ENCODE measurements at regions not wholly inside any gene's neighbourhood (a gene's known extent, or its start where the extent isn't known, plus 50 kb on each side); places are given as distances from the start of the nearest gene placed in this dataset.

- H3K4me1 ChIP-seq (ENCODE audit: control insufficient read depth in 1 of 2, insufficient read depth in 2 of 2, low read length in 2 of 2) = no peaks in the 10 kb centered on the region
- H3K9me3 ChIP-seq (ENCODE audit: control insufficient read depth in 1 of 2, low read length in 2 of 2) = no peaks in the 10 kb centered on the region
- H3K4me3 ChIP-seq (ENCODE audit: low read depth in 1 of 2, low read length in 2 of 2) = no peak overlapping the region
- no peak overlapping the region for H3K27ac ChIP-seq (ENCODE audit: low read length)
- H3K36me3 ChIP-seq (ENCODE audit: control insufficient read depth in 1 of 2, insufficient read depth in 2 of 2, low read length in 2 of 2) = no peaks in the 10 kb centered on the region
- peaks cover 30% of the 10 kb centered on the region for H3K27me3 ChIP-seq (ENCODE audit: low read depth, low read length)
Measured at GRCh38 chr6:28585335-28585734, 59.7 kb downstream of the GPX5 start.

GRCh38 chr6:28586324-28586723 lies 60.6 kb downstream of the GPX5 start:
- Histone ChIP-seq H3K27ac (ENCODE audit: low read length) (no peak overlapping the region), H3K36me3 (ENCODE audit: control insufficient read depth in 1 of 2, insufficient read depth in 2 of 2, low read length in 2 of 2) (no peaks in the 10 kb centered on the region), H3K27me3 (ENCODE audit: low read depth, low read length) (peaks cover 30% of the 10 kb centered on the region), H3K9me3 (ENCODE audit: control insufficient read depth in 1 of 2, low read length in 2 of 2) (no peaks in the 10 kb centered on the region), H3K4me1 (ENCODE audit: control insufficient read depth in 1 of 2, insufficient read depth in 2 of 2, low read length in 2 of 2) (no peaks in the 10 kb centered on the region), H3K4me3 (ENCODE audit: low read depth in 1 of 2, low read length in 2 of 2) (peak overlapping the region; percentile 66 to 75)

GRCh38 chr6:28586962-28587745 lies 61.5 kb downstream of the GPX5 start:
- Histone ChIP-seq H3K4me3 (ENCODE audit: low read depth in 1 of 2, low read length in 2 of 2) (peak overlapping the region; percentile 66 to 75), H3K9me3 (ENCODE audit: control insufficient read depth in 1 of 2, low read length in 2 of 2) (no peaks in the 10 kb centered on the region), H3K36me3 (ENCODE audit: control insufficient read depth in 1 of 2, insufficient read depth in 2 of 2, low read length in 2 of 2) (no peaks in the 10 kb centered on the region), H3K27ac (ENCODE audit: low read length) (no peak overlapping the region), H3K4me1 (ENCODE audit: control insufficient read depth in 1 of 2, insufficient read depth in 2 of 2, low read length in 2 of 2) (no peaks in the 10 kb centered on the region), H3K27me3 (ENCODE audit: low read depth, low read length) (peaks cover 30% of the 10 kb centered on the region)

GRCh38 chr6:28587746-28588075 lies 62.0 kb downstream of the GPX5 start:
- Histone ChIP-seq H3K36me3 (ENCODE audit: control insufficient read depth in 1 of 2, insufficient read depth in 2 of 2, low read length in 2 of 2) (no peaks in the 10 kb centered on the region), H3K27ac (ENCODE audit: low read length) (no peak overlapping the region), H3K9me3 (ENCODE audit: control insufficient read depth in 1 of 2, low read length in 2 of 2) (no peaks in the 10 kb centered on the region), H3K4me3 (ENCODE audit: low read depth in 1 of 2, low read length in 2 of 2) (peak overlapping the region; percentile 66 to 75), H3K27me3 (ENCODE audit: low read depth, low read length) (peaks cover 30% of the 10 kb centered on the region), H3K4me1 (ENCODE audit: control insufficient read depth in 1 of 2, insufficient read depth in 2 of 2, low read length in 2 of 2) (no peaks in the 10 kb centered on the region)

- no peak overlapping the region for H3K27ac ChIP-seq (ENCODE audit: low read length)
- H3K36me3 ChIP-seq (ENCODE audit: control insufficient read depth in 1 of 2, insufficient read depth in 2 of 2, low read length in 2 of 2) = no peaks in the 10 kb centered on the region
- peaks cover 30% of the 10 kb centered on the region for H3K27me3 ChIP-seq (ENCODE audit: low read depth, low read length)
- no peaks in the 10 kb centered on the region for H3K9me3 ChIP-seq (ENCODE audit: control insufficient read depth in 1 of 2, low read length in 2 of 2)
- H3K4me3 ChIP-seq (ENCODE audit: low read depth in 1 of 2, low read length in 2 of 2) = no peak overlapping the region
- no peaks in the 10 kb centered on the region for H3K4me1 ChIP-seq (ENCODE audit: control insufficient read depth in 1 of 2, insufficient read depth in 2 of 2, low read length in 2 of 2)
Measured at GRCh38 chr6:28588666-28589065, 63.0 kb downstream of the GPX5 start.

GRCh38 chr6:28589234-28589956 lies 63.7 kb downstream of the GPX5 start:
- H3K27ac ChIP-seq (ENCODE audit: low read length) = no peak overlapping the region
- H3K36me3 ChIP-seq (ENCODE audit: control insufficient read depth in 1 of 2, insufficient read depth in 2 of 2, low read length in 2 of 2) = no peaks in the 10 kb centered on the region
- H3K4me1 ChIP-seq (ENCODE audit: control insufficient read depth in 1 of 2, insufficient read depth in 2 of 2, low read length in 2 of 2) = no peaks in the 10 kb centered on the region
- H3K9me3 ChIP-seq (ENCODE audit: control insufficient read depth in 1 of 2, low read length in 2 of 2) = no peaks in the 10 kb centered on the region
- peaks cover 30% of the 10 kb centered on the region for H3K27me3 ChIP-seq (ENCODE audit: low read depth, low read length)
- H3K4me3 ChIP-seq (ENCODE audit: low read depth in 1 of 2, low read length in 2 of 2) = no peak overlapping the region

- H3K9me3 ChIP-seq (ENCODE audit: control insufficient read depth in 1 of 2, low read length in 2 of 2) = no peaks in the 10 kb centered on the region
- no peak overlapping the region for H3K27ac ChIP-seq (ENCODE audit: low read length)
- H3K27me3 ChIP-seq (ENCODE audit: low read depth, low read length) = peaks cover 30% of the 10 kb centered on the region
- H3K4me3 ChIP-seq (ENCODE audit: low read depth in 1 of 2, low read length in 2 of 2) = no peak overlapping the region
- H3K36me3 ChIP-seq (ENCODE audit: control insufficient read depth in 1 of 2, insufficient read depth in 2 of 2, low read length in 2 of 2) = no peaks in the 10 kb centered on the region
- no peaks in the 10 kb centered on the region for H3K4me1 ChIP-seq (ENCODE audit: control insufficient read depth in 1 of 2, insufficient read depth in 2 of 2, low read length in 2 of 2)
Measured at GRCh38 chr6:28589957-28590349, 64.3 kb downstream of the GPX5 start.

- H3K4me1 ChIP-seq (ENCODE audit: control insufficient read depth in 1 of 2, insufficient read depth in 2 of 2, low read length in 2 of 2) = no peaks in the 10 kb centered on the region
- H3K27me3 ChIP-seq (ENCODE audit: low read depth, low read length) = no peaks in the 10 kb centered on the region
- no peaks in the 10 kb centered on the region for H3K36me3 ChIP-seq (ENCODE audit: control insufficient read depth in 1 of 2, insufficient read depth in 2 of 2, low read length in 2 of 2)
- no peak overlapping the region for H3K27ac ChIP-seq (ENCODE audit: low read length)
- H3K9me3 ChIP-seq (ENCODE audit: control insufficient read depth in 1 of 2, low read length in 2 of 2) = peaks cover 0 to 6% of the 10 kb centered on the region in 2 donors
- no peak overlapping the region for H3K4me3 ChIP-seq (ENCODE audit: low read depth in 1 of 2, low read length in 2 of 2)
Measured at GRCh38 chr6:28597217-28597835, 71.6 kb downstream of the GPX5 start.

- no peaks in the 10 kb centered on the region for H3K27me3 ChIP-seq (ENCODE audit: low read depth, low read length)
- no peak overlapping the region for H3K27ac ChIP-seq (ENCODE audit: low read length)
- H3K4me3 ChIP-seq (ENCODE audit: low read depth in 1 of 2, low read length in 2 of 2) = no peak overlapping the region
- no peaks in the 10 kb centered on the region for H3K4me1 ChIP-seq (ENCODE audit: control insufficient read depth in 1 of 2, insufficient read depth in 2 of 2, low read length in 2 of 2)
- H3K9me3 ChIP-seq (ENCODE audit: control insufficient read depth in 1 of 2, low read length in 2 of 2) = peaks cover 0 to 6% of the 10 kb centered on the region in 2 donors
- no peaks in the 10 kb centered on the region for H3K36me3 ChIP-seq (ENCODE audit: control insufficient read depth in 1 of 2, insufficient read depth in 2 of 2, low read length in 2 of 2)
Measured at GRCh38 chr6:28597924-28598722, 72.4 kb downstream of the GPX5 start.

GRCh38 chr6:28598757-28599686 lies 73.3 kb downstream of the GPX5 start:
- Histone ChIP-seq H3K4me3 (ENCODE audit: low read depth in 1 of 2, low read length in 2 of 2) (no peak overlapping the region), H3K36me3 (ENCODE audit: control insufficient read depth in 1 of 2, insufficient read depth in 2 of 2, low read length in 2 of 2) (no peaks in the 10 kb centered on the region), H3K4me1 (ENCODE audit: control insufficient read depth in 1 of 2, insufficient read depth in 2 of 2, low read length in 2 of 2) (no peaks in the 10 kb centered on the region), H3K27ac (ENCODE audit: low read length) (no peak overlapping the region), H3K9me3 (ENCODE audit: control insufficient read depth in 1 of 2, low read length in 2 of 2) (peaks cover 0 to 6% of the 10 kb centered on the region in 2 donors), H3K27me3 (ENCODE audit: low read depth, low read length) (no peaks in the 10 kb centered on the region)
